Thoracic aorta (tissue), 2 donors: ENCODE measurements at regions not wholly inside any gene's neighbourhood (a gene's known extent, or its start where the extent isn't known, plus 50 kb on each side); places are given as distances from the start of the nearest gene placed in this dataset.
A peak's percentile ranks its signal among the peaks of the same experiment; 100 is the strongest.

Experiments
- ATAC-seq: fragments of 150-250 bp; one replicate; pipeline ENCODE4 v1.8.0; 2017; ENCODE audit warnings: low read depth; ENCODE audit not compliant: insufficient number of reproducible peaks, low FRiP score
- DNase-seq: peaks from one replicate; pipeline ENCODE4 v3.0.0-alpha.2; 2020; ENCODE audit warnings: low spot score
- H3K27ac ChIP-seq, 2 donors: fragments of 200-600 bp; sonication (generic); 1 replicate in 1 of 2; 2 replicates in 1 of 2; pipeline ENCODE4 v1.5.1; 2016; ENCODE audit warnings: mild to moderate bottlenecking in 2 of 2, moderate library complexity in 2 of 2
- H3K27me3 ChIP-seq: fragments of 200-600 bp; sonication (generic); replicated peaks from 2 replicates; pipeline ENCODE4 v1.6.0; 2016; ENCODE audit warnings: mild to moderate bottlenecking; ENCODE audit not compliant: insufficient read depth
- H3K36me3 ChIP-seq: fragments of 200-600 bp; sonication (generic); one replicate; pipeline ENCODE4 v1.5.1; 2016
- H3K4me1 ChIP-seq, 2 donors: fragments of 200-600 bp; sonication (generic); 1 replicate in 1 of 2; 2 replicates in 1 of 2; pipeline versions ENCODE4 v1.5.1 to v1.6.0; 2016; ENCODE audit warnings: low read depth in 2 of 2, mild to moderate bottlenecking in 1 of 2; ENCODE audit not compliant: control insufficient read depth in 1 of 2
- H3K4me3 ChIP-seq: fragments of 200-600 bp; sonication (generic); 2 replicates; pipeline ENCODE4 v1.5.1; 2016; ENCODE audit warnings: mild to moderate bottlenecking
- H3K9me3 ChIP-seq: fragments of 200-600 bp; sonication (generic); 2 replicates; pipeline ENCODE4 v1.5.1; 2016
- CTCF ChIP-seq: fragments of 200-600 bp; sonication (generic); IDR thresholded peaks from one replicate; pipeline ENCODE4 v1.5.1; 2019; ENCODE audit warnings: antibody characterized with exemption

- no peak for TF ChIP-seq CTCF
- H3K4me1 ChIP-seq = no peaks in the 10 kb centered on the region
- H3K9me3 ChIP-seq = no peaks in the 10 kb centered on the region
- DNase-seq (no peak), ATAC-seq (peak; percentile 18)
- no peak overlapping the region for H3K27ac ChIP-seq
- H3K36me3 ChIP-seq = no peaks in the 10 kb centered on the region
- H3K4me3 ChIP-seq = no peak overlapping the region
- no peaks in the 10 kb centered on the region for H3K27me3 ChIP-seq
Measured at GRCh38 chr21:41598561-41599431, 90.8 kb upstream of the TMPRSS2 start.

GRCh38 chr21:41597811-41598231, 89.9 kb upstream of the TMPRSS2 start:
- no peaks in the 10 kb centered on the region for H3K9me3 ChIP-seq
- no peaks in the 10 kb centered on the region for H3K4me1 ChIP-seq
- no peak for DNase-seq
- TF ChIP-seq CTCF = no peak
- no peaks in the 10 kb centered on the region for H3K36me3 ChIP-seq
- H3K4me3 ChIP-seq = no peak overlapping the region
- no peaks in the 10 kb centered on the region for H3K27me3 ChIP-seq
- no peak overlapping the region for H3K27ac ChIP-seq
- ATAC-seq = no peak

GRCh38 chr21:41597227-41597626, 89.3 kb upstream of the TMPRSS2 start:
- H3K27ac ChIP-seq = no peak overlapping the region
- no peaks in the 10 kb centered on the region for H3K36me3 ChIP-seq
- no peak for DNase-seq
- no peak for TF ChIP-seq CTCF
- H3K4me1 ChIP-seq = no peaks in the 10 kb centered on the region
- no peak overlapping the region for H3K4me3 ChIP-seq
- H3K27me3 ChIP-seq = no peaks in the 10 kb centered on the region
- H3K9me3 ChIP-seq = no peaks in the 10 kb centered on the region
- no peak for ATAC-seq

- Histone ChIP-seq H3K27me3 (no peaks in the 10 kb centered on the region), H3K36me3 (no peaks in the 10 kb centered on the region), H3K4me1 (no peaks in the 10 kb centered on the region), H3K9me3 (no peaks in the 10 kb centered on the region), H3K27ac (no peak overlapping the region), H3K4me3 (no peak overlapping the region)
- TF ChIP-seq CTCF = no peak
- ATAC-seq (no peak), DNase-seq (no peak)
Measured at GRCh38 chr21:41596241-41596925, 88.4 kb upstream of the TMPRSS2 start.

- H3K36me3 ChIP-seq = no peaks in the 10 kb centered on the region
- H3K27me3 ChIP-seq = no peaks in the 10 kb centered on the region
- no peak overlapping the region for H3K4me3 ChIP-seq
- ATAC-seq (no peak), DNase-seq (no peak)
- H3K9me3 ChIP-seq = no peaks in the 10 kb centered on the region
- no peak for TF ChIP-seq CTCF
- H3K27ac ChIP-seq = no peak overlapping the region
- H3K4me1 ChIP-seq = no peaks in the 10 kb centered on the region
Measured at GRCh38 chr21:41594268-41594667, 86.3 kb upstream of the TMPRSS2 start.
